Lung (tissue), 11 donors: ENCODE measurements at regions not wholly inside any gene's neighbourhood (a gene's known extent, or its start where the extent isn't known, plus 50 kb on each side); places are given as distances from the start of the nearest gene placed in this dataset.

Experiments used
- ATAC-seq: fragments of 200-7000 bp; cut with Tn5 transposase; one replicate; pipeline ENCODE4 v1.9.1; 2020; ENCODE audit warnings: moderate number of reproducible peaks; ENCODE audit not compliant: insufficient read depth, low FRiP score
- DNase-seq, 3 donors: peaks; one replicate each; pipeline ENCODE4 v3.0.0-alpha.2; 2013 to 2017
- H3K27ac ChIP-seq, 2 donors: one replicate each; pipeline ENCODE4 v1.5.1; 2013; ENCODE audit warnings: mild to moderate bottlenecking in 2 of 2, moderate library complexity in 2 of 2, control low read depth in 1 of 2, inconsistent platforms in 1 of 2, low read depth in 1 of 2, low read length in 1 of 2
- H3K27me3 ChIP-seq, 3 donors: one replicate each; pipeline ENCODE4 v1.5.1; 2013; ENCODE audit warnings: low read length in 2 of 3; ENCODE audit not compliant: control insufficient read depth in 3 of 3, insufficient read depth in 3 of 3
- H3K36me3 ChIP-seq, 4 donors: one replicate each; pipeline ENCODE4 v1.5.1; 2013; ENCODE audit warnings: low read length in 4 of 4, mild to moderate bottlenecking in 1 of 4, moderate library complexity in 1 of 4; ENCODE audit not compliant: control insufficient read depth in 4 of 4, insufficient read depth in 4 of 4
- H3K4me1 ChIP-seq, 5 donors: one replicate each; pipeline ENCODE4 v1.5.1; 2013; ENCODE audit warnings: low read length in 5 of 5, mild to moderate bottlenecking in 2 of 5, moderate library complexity in 1 of 5; ENCODE audit not compliant: control insufficient read depth in 5 of 5, insufficient read depth in 5 of 5
- H3K4me3 ChIP-seq: one replicate; pipeline ENCODE4 v1.5.1; 2013; ENCODE audit warnings: mild to moderate bottlenecking, control low read depth, moderate library complexity
- H3K9ac ChIP-seq, 2 donors: one replicate each; pipeline ENCODE4 v1.5.1; 2013; ENCODE audit warnings: low read length in 2 of 2, control low read depth in 1 of 2; ENCODE audit not compliant: insufficient read depth in 1 of 2
- H3K9me3 ChIP-seq, 4 donors: one replicate each; pipeline ENCODE4 v1.5.1; 2013; ENCODE audit warnings: low read length in 3 of 4, mild to moderate bottlenecking in 1 of 4, moderate library complexity in 1 of 4; ENCODE audit not compliant: control insufficient read depth in 4 of 4, insufficient read depth in 3 of 4
- WGBS, 2 donors: extraction: QIAGEN DNeasy Blood & Tissue Kit; methylation state at CpG; one replicate each; pipeline ENCODE4 v1.1.7; 2013; 5-methylcytosine and 5-hydroxymethylcytosine counted together
- TF ChIP-seq, protein P1 (sequence below): IDR thresholded peaks from 2 replicates; pipeline ENCODE4 v1.5.1; 2012; ENCODE audit warnings: mild to moderate bottlenecking; ENCODE audit errors: control extremely low read depth, extremely low read depth
- donor health status: control.
- donor health status: control.
- donor health status: Bipolar disorder and iron deficiency.
- donor health status: healthy.
- donor health status: DM: yes; HTN: yes; CAD: no.

DNA sequence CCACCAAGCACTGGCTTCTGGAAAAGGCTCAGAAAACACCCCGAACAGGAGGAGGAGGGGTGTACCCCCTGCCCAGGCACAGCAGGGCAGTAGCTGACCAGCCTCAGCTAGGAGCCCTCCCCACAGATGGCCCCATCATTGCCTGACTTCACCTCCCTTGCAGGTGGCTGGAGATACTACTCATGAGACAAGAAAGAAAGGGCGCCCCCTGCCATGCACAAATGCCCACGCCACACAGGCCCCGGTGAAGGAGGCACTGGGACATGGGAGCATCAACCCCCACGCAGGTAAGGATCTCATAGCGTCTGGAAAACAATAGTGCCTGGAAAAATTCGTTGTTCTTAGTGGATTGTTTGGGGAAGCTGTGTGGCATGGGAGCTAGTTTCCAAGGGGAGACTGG lies 240.6 kb downstream of the TFCP2L1 start:
- Histone ChIP-seq H3K4me3 (no peak overlapping the region), H3K27ac (no peak overlapping the region), H3K9ac (no peak overlapping the region), H3K36me3 (no peaks in the 10 kb centered on the region), H3K9me3 (peaks cover 0 to 4% (median 0%) of the 10 kb centered on the region in 4 donors), H3K27me3 (peaks cover 0 to 51% (median 0%) of the 10 kb centered on the region in 3 donors), H3K4me1 (peaks cover 0 to 3% (median 0%) of the 10 kb centered on the region in 5 donors)
- no peak for ATAC-seq
- no peak for DNase-seq
- TF ChIP-seq, protein P1, sequence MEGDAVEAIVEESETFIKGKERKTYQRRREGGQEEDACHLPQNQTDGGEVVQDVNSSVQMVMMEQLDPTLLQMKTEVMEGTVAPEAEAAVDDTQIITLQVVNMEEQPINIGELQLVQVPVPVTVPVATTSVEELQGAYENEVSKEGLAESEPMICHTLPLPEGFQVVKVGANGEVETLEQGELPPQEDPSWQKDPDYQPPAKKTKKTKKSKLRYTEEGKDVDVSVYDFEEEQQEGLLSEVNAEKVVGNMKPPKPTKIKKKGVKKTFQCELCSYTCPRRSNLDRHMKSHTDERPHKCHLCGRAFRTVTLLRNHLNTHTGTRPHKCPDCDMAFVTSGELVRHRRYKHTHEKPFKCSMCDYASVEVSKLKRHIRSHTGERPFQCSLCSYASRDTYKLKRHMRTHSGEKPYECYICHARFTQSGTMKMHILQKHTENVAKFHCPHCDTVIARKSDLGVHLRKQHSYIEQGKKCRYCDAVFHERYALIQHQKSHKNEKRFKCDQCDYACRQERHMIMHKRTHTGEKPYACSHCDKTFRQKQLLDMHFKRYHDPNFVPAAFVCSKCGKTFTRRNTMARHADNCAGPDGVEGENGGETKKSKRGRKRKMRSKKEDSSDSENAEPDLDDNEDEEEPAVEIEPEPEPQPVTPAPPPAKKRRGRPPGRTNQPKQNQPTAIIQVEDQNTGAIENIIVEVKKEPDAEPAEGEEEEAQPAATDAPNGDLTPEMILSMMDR, result no peak
- WGBS, 2 donors, result 58 to 62% methylated on average over 7 of the region's 7 CpGs

DNA sequence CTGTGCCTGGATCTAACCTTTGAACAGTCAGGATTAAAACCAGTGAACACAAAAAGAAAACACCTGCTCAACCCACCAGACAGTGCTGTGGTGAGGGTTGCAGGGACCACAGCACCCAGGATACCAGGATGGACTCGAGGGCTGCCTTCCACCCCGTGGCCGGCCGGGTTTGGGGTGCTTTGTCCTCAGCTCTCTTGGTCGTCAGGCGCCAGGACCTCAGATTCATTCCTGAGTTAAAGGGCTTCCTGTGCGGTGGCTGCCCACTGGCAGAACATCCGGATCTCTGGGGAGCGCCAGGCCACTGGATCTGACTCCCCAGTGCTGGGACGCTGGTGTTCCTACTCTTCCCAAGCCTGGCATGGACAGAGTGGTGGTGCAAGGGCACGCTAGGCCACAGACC lies 239.8 kb downstream of the TFCP2L1 start:
- H3K27me3 ChIP-seq, result peaks cover 0 to 46% (median 0%) of the 10 kb centered on the region in 3 donors
- TF ChIP-seq, protein P1, result no peak
- H3K4me1 ChIP-seq, result no peaks in the 10 kb centered on the region
- no peak overlapping the region for H3K4me3 ChIP-seq
- H3K36me3 ChIP-seq, result no peaks in the 10 kb centered on the region
- peaks cover 0 to 8% (median 0%) of the 10 kb centered on the region in 4 donors for H3K9me3 ChIP-seq
- no peak for DNase-seq
- WGBS, 2 donors, result 87 to 90% methylated on average over 11 of the region's 11 CpGs
- ATAC-seq, result no peak
- no peak overlapping the region for H3K27ac ChIP-seq
- no peak overlapping the region for H3K9ac ChIP-seq

- H3K36me3 ChIP-seq, result no peaks in the 10 kb centered on the region
- TF ChIP-seq, protein P1, result no peak
- H3K4me1 ChIP-seq, result no peaks in the 10 kb centered on the region
- ATAC-seq (no peak), DNase-seq (no peak)
- H3K4me3 ChIP-seq, result no peak overlapping the region
- H3K9me3 ChIP-seq, result peaks cover 0 to 11% (median 0%) of the 10 kb centered on the region in 4 donors
- no peak overlapping the region for H3K9ac ChIP-seq
- H3K27ac ChIP-seq, result no peak overlapping the region
- WGBS, 2 donors, result 65 to 75% methylated on average over 4 of the region's 4 CpGs
- peaks cover 0 to 45% (median 0%) of the 10 kb centered on the region in 3 donors for H3K27me3 ChIP-seq
Observed at GRCh38 chr2:121046335-121046734, 238.7 kb downstream of the TFCP2L1 start.

DNA sequence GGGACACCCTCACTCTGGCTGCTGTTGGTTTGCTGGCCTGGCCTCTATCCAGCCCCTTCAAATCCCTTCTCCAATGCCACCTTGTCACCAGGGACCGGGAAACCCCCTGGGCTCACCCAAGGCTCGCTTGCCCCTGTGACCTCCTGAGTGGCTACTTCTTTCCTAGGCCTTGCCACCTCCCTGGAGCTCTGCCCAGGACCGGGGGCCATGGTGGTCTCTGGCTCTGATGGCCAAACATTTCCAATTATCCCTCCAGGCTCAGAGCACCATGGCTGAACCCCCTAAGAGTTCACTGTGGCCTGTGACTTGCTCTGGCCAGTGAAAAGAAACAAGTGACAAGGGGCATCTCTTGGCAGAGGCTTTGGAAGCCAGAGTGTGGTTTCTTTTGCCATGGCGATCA lies 237.6 kb downstream of the TFCP2L1 start:
- Histone ChIP-seq H3K9ac (no peak overlapping the region), H3K9me3 (peaks cover 0 to 11% (median 0%) of the 10 kb centered on the region in 4 donors), H3K4me3 (no peak overlapping the region), H3K4me1 (no peaks in the 10 kb centered on the region), H3K36me3 (no peaks in the 10 kb centered on the region), H3K27me3 (peaks cover 0 to 39% (median 0%) of the 10 kb centered on the region in 3 donors), H3K27ac (no peak overlapping the region)
- no peak for ATAC-seq
- WGBS, 2 donors, result 86 to 88% methylated on average over 4 of the region's 4 CpGs
- TF ChIP-seq, protein P1, result no peak
- DNase-seq, result no peak
